NT2/D1 (cell line): ENCODE measurements at regions not wholly inside any gene's neighbourhood (a gene's known extent, or its start where the extent isn't known, plus 50 kb on each side); places are given as distances from the start of the nearest gene placed in this dataset.

ENCODE experiments used
- DNase-seq: peaks from one replicate; pipeline ENCODE4 v3.0.0-alpha.2; 2011; ENCODE audit warnings: low read depth, low spot score
- H3K27me3 ChIP-seq: 2 replicates; pipeline ENCODE4 v1.6.0; 2011; ENCODE audit warnings: mild to moderate bottlenecking; ENCODE audit not compliant: insufficient read length, insufficient read depth
- H3K36me3 ChIP-seq: 2 replicates; pipeline ENCODE4 v1.6.1; 2011; ENCODE audit warnings: mild to moderate bottlenecking, low read length, mixed read lengths; ENCODE audit not compliant: insufficient read depth, insufficient read length
- H3K4me1 ChIP-seq: 2 replicates; pipeline ENCODE4 v1.5.1; 2011; ENCODE audit not compliant: insufficient read depth, insufficient read length
- H3K4me3 ChIP-seq: 2 replicates; pipeline ENCODE4 v1.5.1; 2011; ENCODE audit warnings: low read depth; ENCODE audit not compliant: insufficient read length
- H3K9ac ChIP-seq: 2 replicates; pipeline ENCODE4 v1.6.0; 2011; ENCODE audit warnings: low read depth; ENCODE audit not compliant: insufficient read length
- H3K9me3 ChIP-seq: 2 replicates; pipeline ENCODE4 v1.5.1; 2011; ENCODE audit warnings: mild to moderate bottlenecking, low read length; ENCODE audit not compliant: insufficient read depth
- SUZ12 ChIP-seq: IDR thresholded peaks from 2 replicates; pipeline ENCODE4 v1.6.1; 2011; ENCODE audit not compliant: insufficient read length, insufficient read depth; ENCODE audit errors: extremely low read depth
- YY1 ChIP-seq: IDR thresholded peaks from 2 replicates; pipeline ENCODE4 v1.6.1; 2011; ENCODE audit not compliant: insufficient read length, insufficient read depth
- ZNF274 ChIP-seq: IDR thresholded peaks from 2 replicates; pipeline ENCODE4 v1.6.1; 2011; ENCODE audit warnings: mild to moderate bottlenecking, low read depth, low read length

- H3K4me1 ChIP-seq: no peaks in the 10 kb centered on the region
- DNase-seq: no peak
- peaks cover 8% of the 10 kb centered on the region for H3K9me3 ChIP-seq
- no peak overlapping the region for H3K9ac ChIP-seq
- TF ChIP-seq YY1: no peak
- no peak for TF ChIP-seq SUZ12
- no peak for TF ChIP-seq ZNF274
- H3K36me3 ChIP-seq: no peaks in the 10 kb centered on the region
- H3K4me3 ChIP-seq: no peak overlapping the region
- H3K27me3 ChIP-seq: no peaks in the 10 kb centered on the region
Observed at GRCh38 chr15:37695719-37696118, 238.7 kb upstream of the TMCO5A start.

- Histone ChIP-seq H3K27me3 (no peaks in the 10 kb centered on the region), H3K4me3 (no peak overlapping the region), H3K4me1 (no peaks in the 10 kb centered on the region), H3K9me3 (peaks cover 6% of the 10 kb centered on the region; the same call in 1 of the 2 replicates), H3K36me3 (no peaks in the 10 kb centered on the region), H3K9ac (no peak overlapping the region)
- no peak for DNase-seq
- TF ChIP-seq YY1: no peak
- TF ChIP-seq ZNF274: no peak
- no peak for TF ChIP-seq SUZ12
Observed at GRCh38 chr15:37698679-37699078, 235.8 kb upstream of the TMCO5A start.

DNA sequence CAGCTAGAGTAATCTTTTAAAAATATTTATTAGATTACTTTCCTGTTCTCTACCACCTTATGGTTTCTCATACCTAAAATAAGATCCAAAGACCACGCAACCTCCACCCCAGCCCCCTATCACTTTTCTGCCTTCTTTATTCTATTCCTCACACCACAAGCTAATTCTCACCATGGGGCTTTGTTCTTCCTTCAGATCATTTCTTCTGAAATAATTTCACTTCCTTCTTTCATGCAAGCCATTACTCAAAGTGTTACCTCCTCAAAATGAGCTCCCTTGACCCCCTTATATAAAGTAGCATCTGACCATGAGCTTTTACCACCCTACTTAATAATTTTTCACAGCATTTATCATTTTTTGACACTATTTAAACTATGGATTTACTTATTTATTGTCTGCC lies 233.2 kb upstream of the TMCO5A start:
- no peaks in the 10 kb centered on the region for H3K27me3 ChIP-seq
- TF ChIP-seq SUZ12: no peak
- TF ChIP-seq ZNF274: no peak
- no peak for TF ChIP-seq YY1
- DNase-seq: no peak
- no peaks in the 10 kb centered on the region for H3K4me1 ChIP-seq
- no peak overlapping the region for H3K9ac ChIP-seq
- peaks cover 6% of the 10 kb centered on the region; the same call in 1 of the 2 replicates for H3K9me3 ChIP-seq
- no peaks in the 10 kb centered on the region for H3K36me3 ChIP-seq
- H3K4me3 ChIP-seq: no peak overlapping the region

GRCh38 chr15:37709669-37710068 lies 224.8 kb upstream of the TMCO5A start:
- TF ChIP-seq SUZ12: no peak
- Histone ChIP-seq H3K4me3 (no peak overlapping the region), H3K27me3 (no peaks in the 10 kb centered on the region), H3K4me1 (no peaks in the 10 kb centered on the region), H3K9me3 (peaks cover 8% of the 10 kb centered on the region; the same call in 1 of the 2 replicates), H3K36me3 (no peaks in the 10 kb centered on the region), H3K9ac (no peak overlapping the region)
- no peak for DNase-seq

GRCh38 chr15:37715101-37715500 lies 219.3 kb upstream of the TMCO5A start:
- no peak overlapping the region for H3K4me3 ChIP-seq
- no peaks in the 10 kb centered on the region for H3K4me1 ChIP-seq
- H3K36me3 ChIP-seq: no peaks in the 10 kb centered on the region
- no peak overlapping the region for H3K9ac ChIP-seq
- no peak for DNase-seq
- H3K27me3 ChIP-seq: no peaks in the 10 kb centered on the region
- peaks cover 8% of the 10 kb centered on the region; the same call in 1 of the 2 replicates for H3K9me3 ChIP-seq
- TF ChIP-seq SUZ12 (no peak), ZNF274 (no peak), YY1 (no peak)

DNA sequence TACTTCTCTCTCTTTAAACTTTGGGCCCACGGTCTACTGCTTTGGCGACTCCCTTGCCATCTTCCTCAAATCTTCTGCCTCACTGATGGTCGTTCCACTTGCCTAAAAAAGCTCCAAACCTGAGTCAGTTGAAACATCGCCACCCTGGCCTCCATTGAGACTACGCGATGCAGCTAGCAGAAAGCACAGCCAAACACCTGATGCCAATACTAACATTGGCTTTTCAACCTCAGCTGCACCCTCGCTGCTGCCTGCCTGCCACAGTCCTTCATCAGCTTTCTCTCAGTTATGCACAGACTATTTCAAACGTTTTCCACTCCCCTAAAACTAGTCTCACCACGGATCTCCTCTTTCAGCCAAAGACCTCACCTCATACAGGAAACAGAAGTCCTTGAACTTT lies 214.2 kb upstream of the TMCO5A start:
- H3K4me1 ChIP-seq: no peaks in the 10 kb centered on the region
- H3K27me3 ChIP-seq: no peaks in the 10 kb centered on the region
- DNase-seq: no peak
- H3K4me3 ChIP-seq: no peak overlapping the region
- no peaks in the 10 kb centered on the region for H3K36me3 ChIP-seq
- no peak overlapping the region for H3K9ac ChIP-seq
- TF ChIP-seq YY1 (no peak), ZNF274 (no peak), SUZ12 (no peak)
- H3K9me3 ChIP-seq: no peaks in the 10 kb centered on the region

GRCh38 chr15:37731146-37731746 lies 203.2 kb upstream of the TMCO5A start:
- Histone ChIP-seq H3K36me3 (no peaks in the 10 kb centered on the region), H3K4me3 (no peak overlapping the region), H3K4me1 (no peaks in the 10 kb centered on the region), H3K9ac (no peak overlapping the region), H3K27me3 (no peaks in the 10 kb centered on the region), H3K9me3 (no peaks in the 10 kb centered on the region)
- no peak for TF ChIP-seq YY1
- TF ChIP-seq SUZ12: no peak
- no peak for TF ChIP-seq ZNF274
- no peak for DNase-seq

DNA sequence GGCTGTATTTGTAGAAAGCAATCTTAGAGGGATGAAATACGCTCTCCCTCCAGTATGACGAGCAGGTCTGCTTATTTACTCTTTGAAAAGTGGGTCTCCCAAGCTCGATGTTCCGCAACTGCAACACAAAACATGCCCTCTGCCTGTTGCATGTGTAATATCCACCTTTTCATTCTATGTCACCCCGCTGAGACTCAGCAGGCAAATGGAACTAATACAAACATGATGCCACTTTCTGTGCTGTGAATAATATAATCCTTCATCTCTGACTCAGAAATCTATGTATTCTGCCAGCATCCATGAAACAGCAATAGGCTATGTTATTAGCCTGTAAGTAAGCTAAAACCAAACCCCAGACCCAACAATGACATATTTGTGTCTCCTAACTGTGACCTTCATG lies 200.8 kb upstream of the TMCO5A start:
- Histone ChIP-seq H3K36me3 (no peaks in the 10 kb centered on the region), H3K4me1 (no peaks in the 10 kb centered on the region), H3K9ac (no peak overlapping the region), H3K9me3 (no peaks in the 10 kb centered on the region), H3K4me3 (no peak overlapping the region), H3K27me3 (no peaks in the 10 kb centered on the region)
- DNase-seq: no peak
- TF ChIP-seq SUZ12 (no peak), ZNF274 (no peak), YY1 (no peak)
